WI38 (cell line): ENCODE measurements at regions not wholly inside any gene's neighbourhood (a gene's known extent, or its start where the extent isn't known, plus 50 kb on each side); places are given as distances from the start of the nearest gene placed in this dataset.
"Not testable (repeated sequence)": the region's sequence is repeated elsewhere in the genome, so short reads cannot be mapped to it uniquely, and the experiment has no call there.

ENCODE experiments used
- H3K4me3 ChIP-seq: 2 replicates; pipeline ENCODE4 v1.5.1; 2011; ENCODE audit warnings: low read depth, mild to moderate bottlenecking, control low read depth, low read length
- CTCF ChIP-seq: IDR thresholded peaks from 2 replicates; pipeline ENCODE4 v1.5.1; 2012; ENCODE audit warnings: low read depth, mild to moderate bottlenecking, control low read depth, low read length

- no peak overlapping the region for H3K4me3 ChIP-seq
- TF ChIP-seq CTCF: no peak
These were observed 374.3 kb upstream of the GJE1 start for GRCh38 chr6:141758430-141758829.

DNA sequence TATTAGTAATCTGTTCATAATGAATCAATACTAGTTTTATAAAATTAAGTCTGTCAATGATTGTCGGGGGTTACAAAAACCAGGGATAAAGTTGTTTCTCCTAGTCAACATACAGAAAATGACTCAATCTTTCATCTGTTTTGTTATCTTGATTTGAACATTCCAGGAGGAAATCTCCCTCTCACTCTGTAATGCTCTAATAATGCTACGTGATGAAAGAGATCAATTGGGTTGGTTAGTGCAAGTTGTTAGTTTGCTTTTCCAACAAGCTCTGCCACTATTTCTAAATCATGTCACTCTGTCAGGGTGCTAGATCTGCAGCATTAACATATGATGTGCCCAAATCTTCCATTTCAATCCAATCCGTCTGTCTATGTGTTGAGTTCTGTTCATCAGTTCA is 379.5 kb upstream of the GJE1 start:
- H3K4me3 ChIP-seq: no peak overlapping the region
- no peak for TF ChIP-seq CTCF

DNA sequence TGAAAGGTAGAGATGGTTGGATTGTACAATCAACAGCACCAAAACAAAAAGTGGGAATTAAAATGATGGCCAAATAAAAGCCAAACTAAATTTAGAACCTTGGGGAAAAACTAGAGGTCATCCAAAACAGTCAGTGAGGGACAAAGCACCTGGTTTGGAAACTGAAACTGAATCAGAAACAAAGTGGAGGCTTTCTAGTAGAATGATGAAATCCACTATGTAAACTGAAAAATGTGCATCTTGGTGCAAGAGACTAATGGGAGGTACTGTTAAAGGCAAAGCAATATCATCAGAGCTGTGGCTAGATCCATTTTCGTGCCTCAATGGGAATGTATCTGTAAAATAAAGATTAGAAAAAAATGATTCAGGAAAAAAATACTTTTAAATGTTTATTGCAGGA is 380.0 kb upstream of the GJE1 start:
- no peak for TF ChIP-seq CTCF
- H3K4me3 ChIP-seq: no peak overlapping the region

DNA sequence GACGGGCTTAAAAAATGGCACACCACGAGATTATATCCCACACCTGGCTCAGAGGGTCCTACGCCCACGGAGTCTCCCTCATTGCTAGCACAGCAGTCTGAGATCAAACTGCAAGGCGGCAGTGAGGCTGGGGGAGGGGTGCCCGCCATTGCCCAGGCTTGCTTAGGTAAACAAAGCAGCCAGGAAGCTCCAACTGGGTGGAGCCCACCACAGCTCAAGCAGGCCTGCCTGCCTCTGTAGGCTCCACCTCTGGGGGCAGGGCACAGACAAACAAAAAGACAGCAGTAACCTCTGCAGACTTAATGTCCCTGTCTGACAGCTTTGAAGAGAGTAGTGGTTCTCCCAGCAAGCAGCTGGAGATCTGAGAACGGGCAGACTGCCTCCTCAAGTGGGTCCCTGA is 386.4 kb upstream of the GJE1 start:
- H3K4me3 ChIP-seq: not testable (repeated sequence)

DNA sequence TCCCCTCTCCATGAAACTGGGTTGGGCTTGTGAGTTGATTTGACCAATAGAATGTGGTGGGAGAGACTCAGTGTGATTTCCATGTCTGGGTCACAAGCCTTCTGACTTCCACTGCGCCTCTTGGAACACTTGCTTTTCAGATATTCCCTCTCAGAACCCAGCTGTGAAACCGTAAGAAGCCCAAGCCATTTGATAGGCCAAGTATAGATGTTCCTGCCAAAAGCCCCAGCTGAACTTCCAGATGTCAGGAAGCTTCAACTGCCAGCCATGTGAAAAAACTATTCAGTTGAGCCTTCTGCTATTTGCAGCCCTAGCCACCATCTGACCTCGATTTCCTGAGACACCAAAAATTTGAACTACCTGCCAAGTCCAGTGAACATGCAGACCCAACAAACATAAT is 387.8 kb upstream of the GJE1 start:
- no peak overlapping the region for H3K4me3 ChIP-seq
- TF ChIP-seq CTCF: no peak

DNA sequence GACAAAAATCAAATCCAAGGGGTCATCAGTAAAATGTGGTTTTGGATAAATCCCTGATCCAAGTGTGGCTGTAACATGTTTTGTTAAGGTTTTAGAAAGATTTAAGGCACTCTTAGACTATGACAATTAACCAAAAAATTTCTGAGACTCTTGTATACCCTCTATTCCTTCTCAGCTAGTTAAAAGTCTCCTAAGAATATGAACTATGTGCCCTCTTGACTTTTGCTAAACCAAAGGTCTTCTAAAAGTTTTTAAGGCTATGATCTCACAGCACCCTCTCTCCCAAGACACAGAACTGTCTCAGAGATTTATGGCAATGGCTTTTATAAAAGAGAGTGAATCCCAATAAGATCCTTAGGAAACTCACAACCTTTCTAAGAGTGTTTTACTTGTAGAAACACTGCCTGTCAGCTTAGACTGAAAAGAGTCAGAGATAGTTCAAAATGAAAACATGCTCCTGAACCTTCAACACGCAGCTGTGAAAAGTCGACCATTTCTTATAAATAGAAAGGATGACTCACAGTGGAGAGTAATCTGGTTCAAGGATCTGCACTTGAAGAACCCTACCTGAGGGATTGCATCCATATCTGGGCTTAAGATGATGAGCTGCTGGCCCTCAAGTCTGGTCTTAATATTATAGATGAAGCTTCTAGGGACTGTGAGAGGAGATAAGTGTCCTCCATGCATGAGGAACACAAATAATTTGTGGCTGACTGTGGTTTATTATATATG is 388.4 kb upstream of the GJE1 start:
- no peak overlapping the region for H3K4me3 ChIP-seq
- no peak for TF ChIP-seq CTCF

- H3K4me3 ChIP-seq: no peak overlapping the region
- TF ChIP-seq CTCF: no peak
These were observed 396.6 kb upstream of the GJE1 start for GRCh38 chr6:141736104-141736503.

GRCh38 chr6:141735126-141735525 is 397.6 kb upstream of the GJE1 start:
- H3K4me3 ChIP-seq: no peak overlapping the region
- TF ChIP-seq CTCF: no peak
